HG03159 (cell line): ENCODE measurements at regions not wholly inside any gene's neighbourhood (a gene's known extent, or its start where the extent isn't known, plus 50 kb on each side); places are given as distances from the start of the nearest gene placed in this dataset.

Source experiments
- ATAC-seq: cut with Tn5 transposase; IDR thresholded peaks from one replicate; pipeline ENCODE4 v1.9.1; 2021; ENCODE audit warnings: mild to moderate bottlenecking, moderate library complexity; ENCODE audit not compliant: unreplicated experiment

GRCh38 chr15:36053746-36054145, 507.8 kb upstream of the DPH6 start:
- no peak for ATAC-seq

- ATAC-seq: no peak
These were observed 513.6 kb upstream of the DPH6 start for GRCh38 chr15:36059596-36059995.

- no peak for ATAC-seq
These were observed 516.4 kb upstream of the DPH6 start for GRCh38 chr15:36062357-36062756.

- no peak for ATAC-seq
These were observed 512.7 kb upstream of the CDIN1 start for GRCh38 chr15:36066757-36067156.

- no peak for ATAC-seq
These were observed 511.7 kb upstream of the CDIN1 start for GRCh38 chr15:36067483-36068274.

- ATAC-seq: no peak
These were observed 504.1 kb upstream of the CDIN1 start for GRCh38 chr15:36075333-36075732.

- ATAC-seq: no peak
These were observed 500.4 kb upstream of the CDIN1 start for GRCh38 chr15:36079021-36079420.

GRCh38 chr15:36080759-36081158, 498.7 kb upstream of the CDIN1 start:
- no peak for ATAC-seq

GRCh38 chr15:36090286-36090946, 489.0 kb upstream of the CDIN1 start:
- no peak for ATAC-seq

GRCh38 chr15:36106640-36107335, 472.6 kb upstream of the CDIN1 start:
- no peak for ATAC-seq

- ATAC-seq: no peak
These were observed 470.9 kb upstream of the CDIN1 start for GRCh38 chr15:36108541-36108940.

GRCh38 chr15:36109943-36110658, 469.3 kb upstream of the CDIN1 start:
- no peak for ATAC-seq

GRCh38 chr15:36110659-36110993, 468.8 kb upstream of the CDIN1 start:
- ATAC-seq: no peak

GRCh38 chr15:36117296-36117787, 462.1 kb upstream of the CDIN1 start:
- ATAC-seq: no peak

- no peak for ATAC-seq
These were observed 453.2 kb upstream of the CDIN1 start for GRCh38 chr15:36126194-36126593.

- ATAC-seq: no peak
These were observed 448.6 kb upstream of the CDIN1 start for GRCh38 chr15:36130641-36131310.

- no peak for ATAC-seq
These were observed 445.7 kb upstream of the CDIN1 start for GRCh38 chr15:36133742-36134141.

GRCh38 chr15:36136049-36136448, 443.4 kb upstream of the CDIN1 start:
- no peak for ATAC-seq

- no peak for ATAC-seq
These were observed 426.5 kb upstream of the CDIN1 start for GRCh38 chr15:36152936-36153335.

- ATAC-seq: no peak
These were observed 422.5 kb upstream of the CDIN1 start for GRCh38 chr15:36156879-36157427.
